HUES64 (cell line): ENCODE measurements at regions not wholly inside any gene's neighbourhood (a gene's known extent, or its start where the extent isn't known, plus 50 kb on each side); places are given as distances from the start of the nearest gene placed in this dataset.

ENCODE experiments used
- H3K27ac ChIP-seq: 2 replicates; pipeline ENCODE4 v1.7.0; 2013; ENCODE audit warnings: low read depth, low read length, inconsistent platforms
- H3K27me3 ChIP-seq: 2 replicates; pipeline ENCODE4 v1.6.1; 2013; ENCODE audit warnings: mild to moderate bottlenecking, low read length; ENCODE audit not compliant: insufficient read depth
- H3K36me3 ChIP-seq: 2 replicates; pipeline ENCODE4 v1.6.1; 2013; ENCODE audit warnings: mild to moderate bottlenecking, low read length; ENCODE audit not compliant: insufficient read depth
- H3K4me1 ChIP-seq: 2 replicates; pipeline ENCODE4 v1.6.1; 2013; ENCODE audit warnings: mild to moderate bottlenecking, low read length, moderate library complexity; ENCODE audit not compliant: insufficient read depth
- H3K4me3 ChIP-seq: 2 replicates; pipeline ENCODE4 v1.5.1; 2013; ENCODE audit warnings: mild to moderate bottlenecking, low read length, moderate library complexity
- H3K9ac ChIP-seq: 2 replicates; pipeline ENCODE4 v1.6.1; 2013; ENCODE audit warnings: mild to moderate bottlenecking, low read depth, low read length
- H3K9me3 ChIP-seq: 2 replicates; pipeline ENCODE4 v1.6.1; 2013; ENCODE audit warnings: low read depth, low read length; ENCODE audit not compliant: insufficient read depth
- WGBS: fragments of 150-250, 120-280 bp; methylation state at CpG from one replicate; pipeline ENCODE4 v1.1.7; 2013; ENCODE audit warnings: missing lambda C conversion rate; 5-methylcytosine and 5-hydroxymethylcytosine counted together

DNA sequence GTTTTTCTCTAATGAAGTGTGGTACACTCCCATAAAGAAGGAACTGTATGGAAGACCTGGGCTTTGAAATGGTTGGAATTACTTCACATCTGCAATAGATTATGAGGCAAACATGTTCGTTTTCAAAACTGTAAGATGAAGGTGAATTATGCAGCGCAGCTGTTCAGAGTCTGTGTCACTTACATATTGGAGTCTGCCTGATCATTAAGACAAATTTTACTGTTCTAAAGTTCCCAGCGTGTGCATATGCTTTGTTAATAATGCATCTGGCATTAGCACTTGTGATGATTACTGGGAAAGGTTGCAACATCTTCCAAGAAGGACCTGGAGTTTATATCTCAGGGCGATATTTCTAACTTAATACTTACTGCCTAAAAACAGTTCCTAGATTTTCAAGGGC is 255.2 kb upstream of the ZC3H12C start:
- no peak overlapping the region for H3K27ac ChIP-seq
- H3K9me3 ChIP-seq = no peaks in the 10 kb centered on the region
- no peaks in the 10 kb centered on the region for H3K27me3 ChIP-seq
- H3K9ac ChIP-seq = no peak overlapping the region
- no peaks in the 10 kb centered on the region for H3K36me3 ChIP-seq
- H3K4me3 ChIP-seq = no peak overlapping the region
- WGBS = 93% methylated on average over 4 of the region's 4 CpGs
- H3K4me1 ChIP-seq = no peaks in the 10 kb centered on the region

DNA sequence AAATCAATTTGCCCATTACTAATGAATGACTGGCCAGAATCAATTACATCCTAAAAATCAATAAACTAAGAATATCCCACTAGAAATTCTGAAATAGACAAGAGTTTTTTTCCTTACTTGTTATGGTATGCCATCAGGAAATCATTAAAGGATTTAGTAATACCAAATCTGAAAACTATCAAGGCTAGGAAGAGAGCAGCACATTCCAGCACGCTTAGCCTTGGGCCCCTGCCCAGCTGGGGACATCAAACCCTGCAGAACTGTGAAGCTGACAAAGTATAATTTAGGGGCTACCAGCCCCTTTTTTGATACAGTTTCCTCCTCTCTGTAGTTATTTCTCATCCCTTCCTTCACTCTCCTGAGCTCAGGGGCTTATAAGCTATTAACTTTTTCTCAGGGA is 247.8 kb upstream of the ZC3H12C start:
- no peaks in the 10 kb centered on the region for H3K9me3 ChIP-seq
- WGBS = 89% methylated on average over 1 of the region's 1 CpG

DNA sequence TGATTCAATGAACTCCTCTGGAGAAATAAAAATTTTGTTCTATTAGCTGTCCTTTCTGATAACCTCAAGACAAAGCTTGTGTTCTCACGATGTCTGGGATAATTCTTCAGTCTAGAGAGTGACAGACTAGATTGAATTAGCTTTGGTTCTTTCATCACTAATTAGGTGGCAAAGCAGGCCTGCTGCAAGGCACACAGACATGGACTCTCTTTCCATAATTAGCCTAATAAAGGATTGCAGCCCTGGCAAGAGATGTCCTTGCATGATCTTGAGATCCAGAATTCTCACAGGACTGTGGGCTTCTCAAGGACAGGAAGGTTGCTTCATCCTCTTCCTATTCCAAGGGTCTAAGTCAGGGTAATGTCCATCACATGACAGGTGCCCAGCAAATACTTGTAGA is 245.6 kb upstream of the ZC3H12C start:
- Histone ChIP-seq H3K4me3 (no peak overlapping the region), H3K27me3 (no peaks in the 10 kb centered on the region), H3K27ac (no peak overlapping the region), H3K36me3 (no peaks in the 10 kb centered on the region), H3K4me1 (no peaks in the 10 kb centered on the region), H3K9me3 (no peaks in the 10 kb centered on the region), H3K9ac (no peak overlapping the region)
- 86% methylated on average over 1 of the region's 1 CpG for WGBS

More for the DNA sequence above, 247.8 kb upstream of the ZC3H12C start:
- Histone ChIP-seq H3K27ac (no peak overlapping the region), H3K4me3 (no peak overlapping the region), H3K4me1 (no peaks in the 10 kb centered on the region), H3K27me3 (no peaks in the 10 kb centered on the region), H3K9ac (no peak overlapping the region), H3K36me3 (no peaks in the 10 kb centered on the region)

DNA sequence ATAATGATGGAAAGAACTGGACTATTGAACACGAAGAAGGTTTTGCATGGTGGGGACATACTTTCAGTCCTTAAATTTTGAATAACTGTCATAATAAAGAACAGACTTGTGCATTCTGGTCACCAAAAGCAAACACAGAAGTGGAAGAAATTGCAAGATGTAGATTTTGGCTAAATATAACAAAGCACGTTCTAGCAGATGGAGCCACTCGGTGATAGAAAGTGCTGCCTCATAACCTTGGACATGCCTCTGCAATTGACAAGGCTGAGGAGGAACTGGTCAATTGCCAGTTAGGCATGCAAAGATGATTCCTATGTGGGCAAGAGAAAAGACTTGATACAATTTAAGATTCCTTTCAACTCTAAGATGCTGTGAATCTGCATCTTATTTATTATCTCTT is 244.1 kb upstream of the ZC3H12C start:
- no peaks in the 10 kb centered on the region for H3K9me3 ChIP-seq
- no peaks in the 10 kb centered on the region for H3K4me1 ChIP-seq
- no peak overlapping the region for H3K9ac ChIP-seq
- H3K36me3 ChIP-seq = no peaks in the 10 kb centered on the region
- 97% methylated on average over 3 of the region's 3 CpGs for WGBS
- H3K27me3 ChIP-seq = no peaks in the 10 kb centered on the region
- no peak overlapping the region for H3K4me3 ChIP-seq
- no peak overlapping the region for H3K27ac ChIP-seq

DNA sequence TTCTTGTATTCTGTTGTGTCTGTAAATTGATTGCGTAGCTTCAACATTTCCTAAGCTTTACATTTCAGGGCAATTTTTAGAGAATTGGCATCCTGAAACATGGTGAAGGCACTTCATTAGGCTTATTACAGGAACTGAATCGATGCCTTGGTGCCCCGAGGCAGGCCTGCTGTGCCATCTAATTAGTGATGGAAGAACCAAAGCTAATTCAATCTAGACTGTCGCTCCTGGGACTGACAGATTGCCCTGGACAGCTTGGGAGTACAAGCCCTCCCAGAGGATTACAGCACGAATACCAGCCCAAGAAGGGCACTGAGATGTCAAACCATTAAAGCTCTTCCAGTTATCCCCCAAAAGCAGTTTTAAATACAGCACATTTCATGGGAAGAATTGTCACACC is 243.2 kb upstream of the ZC3H12C start:
- 92% methylated on average over 5 of the region's 5 CpGs for WGBS
- Histone ChIP-seq H3K27me3 (no peaks in the 10 kb centered on the region), H3K9ac (no peak overlapping the region), H3K27ac (no peak overlapping the region), H3K9me3 (no peaks in the 10 kb centered on the region), H3K36me3 (no peaks in the 10 kb centered on the region), H3K4me3 (no peak overlapping the region), H3K4me1 (no peaks in the 10 kb centered on the region)

DNA sequence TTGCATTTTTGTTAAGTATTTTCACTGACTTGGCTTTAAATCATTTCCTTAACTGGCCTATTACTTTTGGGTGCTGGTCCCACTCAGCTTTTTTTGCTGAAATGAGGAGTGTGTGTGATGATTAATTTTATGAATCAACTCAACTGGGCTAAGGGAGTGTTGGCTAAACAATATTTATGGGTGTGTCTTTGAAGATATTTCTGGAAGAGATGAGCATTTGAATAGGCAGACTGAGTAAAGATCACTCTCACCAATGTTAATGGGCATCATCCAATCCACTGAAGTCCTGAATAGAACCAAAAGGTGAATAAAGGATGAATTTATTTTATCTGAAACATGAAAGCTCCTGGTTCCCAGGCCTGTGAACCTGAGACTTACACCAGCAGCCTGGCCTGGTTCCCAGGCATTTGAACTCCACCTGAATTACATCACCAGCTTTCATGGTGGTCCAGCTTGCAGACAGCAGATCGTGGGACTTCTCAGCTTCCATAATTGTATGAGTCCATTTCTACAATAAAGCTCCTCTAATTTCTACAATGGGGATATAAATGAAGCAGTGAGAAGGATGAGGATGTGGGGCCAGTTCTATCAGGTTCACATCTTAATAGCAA is 241.3 kb upstream of the ZC3H12C start:
- H3K4me1 ChIP-seq = no peaks in the 10 kb centered on the region
- no peak overlapping the region for H3K27ac ChIP-seq
- no peaks in the 10 kb centered on the region for H3K36me3 ChIP-seq
- H3K4me3 ChIP-seq = no peak overlapping the region
- H3K27me3 ChIP-seq = no peaks in the 10 kb centered on the region
- H3K9me3 ChIP-seq = no peaks in the 10 kb centered on the region
- no peak overlapping the region for H3K9ac ChIP-seq
- 92% methylated on average over 1 of the region's 1 CpG for WGBS

DNA sequence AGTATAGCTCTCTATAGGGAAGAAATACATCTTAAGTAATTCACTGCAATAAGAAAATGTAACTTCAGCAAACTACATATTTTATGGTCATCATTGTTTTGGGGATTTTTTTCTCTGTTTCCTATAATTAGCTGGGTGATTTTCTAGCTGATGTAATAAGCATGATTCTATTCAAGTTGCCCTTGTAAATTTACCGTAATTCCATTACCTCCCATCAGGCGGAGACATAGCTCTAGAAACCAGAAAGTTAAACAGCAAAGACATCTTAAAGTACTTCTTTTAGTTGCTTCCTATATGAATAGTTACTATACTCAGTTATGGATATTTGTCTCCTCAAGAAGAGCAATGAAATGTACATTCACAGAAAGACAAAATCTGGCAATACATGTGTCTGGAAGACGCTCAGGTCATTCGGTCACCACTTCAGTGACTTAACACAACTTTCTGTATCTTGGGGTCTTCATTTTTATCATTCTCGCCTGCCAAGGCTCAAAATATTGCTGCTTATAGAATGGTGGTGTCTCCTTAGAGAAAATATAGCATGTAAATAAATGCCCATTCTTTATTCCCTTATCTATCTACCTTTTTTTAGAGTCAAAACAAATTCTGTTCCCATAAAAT is 239.9 kb upstream of the ZC3H12C start:
- Histone ChIP-seq H3K4me3 (no peak overlapping the region), H3K9me3 (no peaks in the 10 kb centered on the region), H3K4me1 (no peaks in the 10 kb centered on the region), H3K27me3 (no peaks in the 10 kb centered on the region), H3K36me3 (no peaks in the 10 kb centered on the region), H3K9ac (no peak overlapping the region), H3K27ac (no peak overlapping the region)
- WGBS = 76% methylated on average over 4 of the region's 5 CpGs

DNA sequence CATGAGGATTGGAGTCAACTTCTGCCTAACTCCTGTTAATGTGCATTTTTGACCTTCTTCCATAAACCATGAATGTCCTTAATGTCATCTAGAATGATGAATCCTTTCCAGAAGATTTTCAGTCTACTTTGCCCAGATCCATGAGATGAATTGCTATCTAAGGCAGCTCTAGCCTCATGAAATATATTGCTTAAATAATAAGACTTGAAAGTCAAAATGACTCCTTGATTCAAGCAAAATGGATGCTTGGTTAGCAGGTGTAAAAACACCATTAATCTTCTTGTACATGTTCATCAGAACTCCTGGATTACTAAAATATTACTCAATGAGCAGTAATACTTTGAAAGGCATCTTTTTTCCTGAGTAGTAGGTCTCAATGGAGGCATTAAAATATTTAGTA is 238.5 kb upstream of the ZC3H12C start:
- H3K27ac ChIP-seq = no peak overlapping the region
- no peak overlapping the region for H3K9ac ChIP-seq
- H3K9me3 ChIP-seq = no peaks in the 10 kb centered on the region
- no peaks in the 10 kb centered on the region for H3K4me1 ChIP-seq
- no peak overlapping the region for H3K4me3 ChIP-seq
- H3K27me3 ChIP-seq = no peaks in the 10 kb centered on the region
- H3K36me3 ChIP-seq = no peaks in the 10 kb centered on the region

DNA sequence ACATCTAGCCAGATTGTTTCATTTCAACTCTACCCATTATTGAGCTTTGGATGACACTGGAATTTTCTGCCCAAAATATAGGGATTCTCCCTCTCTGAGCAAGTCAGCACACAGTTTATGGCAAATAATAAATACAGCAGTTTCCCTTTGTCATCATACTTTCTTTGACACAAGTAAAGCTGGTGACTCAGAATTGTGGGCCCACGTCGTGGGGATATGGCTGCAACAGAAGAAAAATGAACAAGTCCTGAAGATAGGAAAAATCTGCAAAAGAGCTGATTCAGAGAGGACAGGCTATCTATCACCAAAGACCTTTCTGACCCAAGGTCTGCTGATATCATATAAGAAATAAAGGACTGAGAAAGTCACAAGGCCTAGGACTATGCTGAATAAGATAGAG is 236.3 kb upstream of the ZC3H12C start:
- H3K4me1 ChIP-seq = no peaks in the 10 kb centered on the region
- H3K36me3 ChIP-seq = no peaks in the 10 kb centered on the region
- H3K27me3 ChIP-seq = no peaks in the 10 kb centered on the region
- no peaks in the 10 kb centered on the region for H3K9me3 ChIP-seq
- 98% methylated on average over 2 of the region's 2 CpGs for WGBS
- no peak overlapping the region for H3K9ac ChIP-seq
- no peak overlapping the region for H3K4me3 ChIP-seq
- no peak overlapping the region for H3K27ac ChIP-seq

DNA sequence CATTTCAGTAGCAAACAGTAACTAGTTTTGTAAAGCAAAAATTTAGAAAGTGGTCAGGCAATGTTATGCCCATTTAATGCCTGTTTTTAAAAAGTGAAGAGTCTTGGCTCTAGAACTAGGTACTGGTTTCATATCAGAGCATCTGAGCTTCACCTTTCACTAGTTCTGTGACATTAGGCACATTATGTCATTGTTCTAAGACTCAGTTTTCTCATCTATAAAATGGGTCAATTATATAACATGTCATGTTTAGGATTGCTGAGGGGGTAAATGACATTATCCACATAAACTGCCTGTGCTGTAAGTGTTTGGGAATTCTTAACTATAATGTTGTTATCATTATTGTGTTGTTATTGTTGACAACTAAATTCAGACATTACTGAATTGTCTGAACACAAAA is 235.6 kb upstream of the ZC3H12C start:
- Histone ChIP-seq H3K9ac (no peak overlapping the region), H3K27ac (no peak overlapping the region), H3K4me1 (no peaks in the 10 kb centered on the region), H3K9me3 (no peaks in the 10 kb centered on the region), H3K36me3 (no peaks in the 10 kb centered on the region), H3K27me3 (no peaks in the 10 kb centered on the region), H3K4me3 (no peak overlapping the region)

DNA sequence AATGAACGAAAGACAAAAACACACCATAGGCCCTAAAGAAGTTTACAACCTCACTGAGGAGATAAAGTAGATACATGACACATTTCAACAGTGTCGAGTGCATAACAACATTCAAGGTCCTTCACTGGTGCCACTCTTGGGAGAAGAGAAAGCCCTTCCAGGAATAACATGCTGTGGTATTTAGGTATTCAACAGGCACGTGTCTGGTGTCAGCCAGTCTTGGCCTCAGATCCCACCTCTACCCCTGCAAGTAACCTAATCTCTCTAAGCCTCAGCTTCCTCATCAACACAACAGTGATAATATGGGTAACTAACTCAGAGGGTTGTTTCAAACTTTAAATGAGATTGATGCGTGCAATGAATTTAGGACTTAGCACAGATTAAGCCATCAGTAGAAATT is 235.0 kb upstream of the ZC3H12C start:
- no peaks in the 10 kb centered on the region for H3K9me3 ChIP-seq
- no peaks in the 10 kb centered on the region for H3K27me3 ChIP-seq
- WGBS = 62% methylated on average over 2 of the region's 4 CpGs
- H3K36me3 ChIP-seq = no peaks in the 10 kb centered on the region
- no peak overlapping the region for H3K4me3 ChIP-seq
- no peaks in the 10 kb centered on the region for H3K4me1 ChIP-seq
- H3K27ac ChIP-seq = no peak overlapping the region
- no peak overlapping the region for H3K9ac ChIP-seq
